ENCODE measurements at regions not wholly inside any gene's neighbourhood (a gene's known extent, or its start where the extent isn't known, plus 50 kb on each side); places are given as distances from the start of the nearest gene placed in this dataset.

DNA sequence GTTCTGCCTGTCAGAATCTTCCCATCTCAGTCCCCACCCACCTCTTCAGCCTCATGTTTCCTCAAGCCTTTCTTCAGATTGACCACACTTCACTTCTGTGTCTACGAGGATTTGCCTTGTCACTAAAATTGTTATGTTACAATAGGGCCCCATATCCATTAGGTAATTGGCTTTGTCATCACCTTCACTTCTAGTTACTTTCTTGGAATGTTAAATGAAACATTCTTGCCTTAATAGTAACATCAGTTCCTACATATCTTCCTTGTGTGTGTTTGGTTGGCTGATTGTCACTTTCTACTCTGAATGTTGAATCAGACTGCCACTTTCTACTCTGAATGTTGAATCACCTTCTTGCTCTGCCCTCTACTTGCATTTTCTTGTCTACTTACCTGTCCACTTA, 599.9 kb upstream of the NXPH2 start:
- no peaks in the 10 kb centered on the region for H3K27me3 ChIP-seq (replicated peaks in 2 of 5; ENCODE audit: control insufficient read depth in 4 of 5, insufficient read depth in 5 of 5, low read length in 4 of 5)
- H3K36me3 ChIP-seq (ENCODE audit: control insufficient read depth in 4 of 4, insufficient read depth in 4 of 4, low read length in 3 of 4) = no peaks in the 10 kb centered on the region
- no peak overlapping the region for H3K4me3 ChIP-seq (ENCODE audit: control insufficient read depth in 1 of 7, extremely low read depth in 1 of 7, insufficient read depth in 4 of 7, low read depth in 2 of 7, low read length in 6 of 7)
- DNase-seq = no peak
- WGBS (ENCODE audit: insufficient coverage) = no CpG with 5 or more reads among the region's 1 CpG
- no peaks in the 10 kb centered on the region for H3K4me1 ChIP-seq (ENCODE audit: control extremely low read depth in 1 of 4, control insufficient read depth in 4 of 4, insufficient read depth in 4 of 4, low read length in 3 of 4)
- POLR2A ChIA-PET = no interaction called here
- CTCF ChIA-PET = no interaction called here
- no peaks in the 10 kb centered on the region for H3K9me3 ChIP-seq (ENCODE audit: control extremely low read depth in 1 of 5, control insufficient read depth in 4 of 5, insufficient read depth in 2 of 5, low read depth in 1 of 5, low read length in 4 of 5)
- no peak overlapping the region for H3K27ac ChIP-seq (ENCODE audit: insufficient read depth in 1 of 2, low read depth in 1 of 2, low read length in 2 of 2, poor library complexity in 1 of 2, severe bottlenecking in 2 of 2)

DNA sequence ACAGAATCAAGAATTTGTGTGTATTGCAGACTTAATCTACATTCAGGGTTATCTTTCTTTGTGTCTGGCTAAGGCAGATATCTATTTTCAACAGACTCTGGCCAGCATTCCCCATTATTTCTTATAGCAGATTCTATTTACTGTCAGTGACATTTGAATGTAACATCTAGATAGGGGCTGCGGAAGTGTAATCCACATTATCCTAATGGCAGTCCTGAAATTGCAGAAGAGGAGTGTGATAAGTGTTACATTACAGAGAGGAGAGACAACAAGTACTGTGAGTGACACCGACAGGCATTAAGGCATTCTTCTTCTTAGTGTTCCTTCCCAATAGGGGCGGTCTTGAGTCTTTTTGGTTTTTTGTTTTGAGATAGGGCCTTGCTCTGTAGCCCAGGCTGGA, 598.2 kb upstream of the NXPH2 start:
- POLR2A ChIA-PET = no interaction called here
- CTCF ChIA-PET = no interaction called here
- Histone ChIP-seq H3K9me3 (ENCODE audit: control extremely low read depth in 1 of 5, control insufficient read depth in 4 of 5, insufficient read depth in 2 of 5, low read depth in 1 of 5, low read length in 4 of 5) (no peaks in the 10 kb centered on the region), H3K4me1 (ENCODE audit: control extremely low read depth in 1 of 4, control insufficient read depth in 4 of 4, insufficient read depth in 4 of 4, low read length in 3 of 4) (no peaks in the 10 kb centered on the region), H3K27me3 (replicated peaks in 2 of 5; ENCODE audit: control insufficient read depth in 4 of 5, insufficient read depth in 5 of 5, low read length in 4 of 5) (no peaks in the 10 kb centered on the region), H3K36me3 (ENCODE audit: control insufficient read depth in 4 of 4, insufficient read depth in 4 of 4, low read length in 3 of 4) (no peaks in the 10 kb centered on the region), H3K4me3 (ENCODE audit: control insufficient read depth in 1 of 7, extremely low read depth in 1 of 7, insufficient read depth in 4 of 7, low read depth in 2 of 7, low read length in 6 of 7) (no peak overlapping the region), H3K27ac (ENCODE audit: insufficient read depth in 1 of 2, low read depth in 1 of 2, low read length in 2 of 2, poor library complexity in 1 of 2, severe bottlenecking in 2 of 2) (no peak overlapping the region)
- no peak for DNase-seq
- 88% methylated on average over 1 of the region's 3 CpGs for WGBS (ENCODE audit: insufficient coverage)

DNA sequence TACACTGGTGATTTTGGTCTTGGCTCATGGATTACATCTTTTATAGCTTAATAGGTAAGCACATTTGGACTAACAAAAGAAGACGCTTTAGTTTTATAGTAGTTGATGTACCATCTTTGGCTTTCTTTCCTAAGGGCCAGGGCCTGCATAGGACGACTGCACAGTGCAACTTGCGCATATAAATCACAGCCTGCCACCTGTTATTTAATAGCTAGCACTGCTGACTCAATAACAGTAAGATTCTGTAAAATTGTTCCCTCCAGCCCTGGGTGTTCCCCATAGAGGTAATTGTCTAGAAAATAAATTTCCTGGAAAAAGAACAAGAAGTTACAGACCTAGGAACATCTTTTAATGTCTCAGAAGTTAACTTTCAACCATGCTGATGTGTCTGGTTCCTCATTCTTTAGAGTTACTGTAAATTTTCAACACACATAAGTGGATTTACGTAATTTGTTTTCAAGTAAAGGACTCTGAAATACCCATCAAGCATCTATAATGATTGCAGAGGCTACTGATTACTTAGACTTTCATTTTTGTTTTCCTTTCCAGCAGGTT, 594.2 kb upstream of the NXPH2 start:
- H3K9me3 ChIP-seq (ENCODE audit: control extremely low read depth in 1 of 5, control insufficient read depth in 4 of 5, insufficient read depth in 2 of 5, low read depth in 1 of 5, low read length in 4 of 5) = peaks cover 0 to 4% (median 0%) of the 10 kb centered on the region in 5 experiments
- WGBS (ENCODE audit: insufficient coverage) = 100% methylated on average over 1 of the region's 4 CpGs
- no peaks in the 10 kb centered on the region for H3K27me3 ChIP-seq (replicated peaks in 2 of 5; ENCODE audit: control insufficient read depth in 4 of 5, insufficient read depth in 5 of 5, low read length in 4 of 5)
- POLR2A ChIA-PET = no interaction called here
- no peaks in the 10 kb centered on the region for H3K4me1 ChIP-seq (ENCODE audit: control extremely low read depth in 1 of 4, control insufficient read depth in 4 of 4, insufficient read depth in 4 of 4, low read length in 3 of 4)
- no peak overlapping the region for H3K27ac ChIP-seq (ENCODE audit: insufficient read depth in 1 of 2, low read depth in 1 of 2, low read length in 2 of 2, poor library complexity in 1 of 2, severe bottlenecking in 2 of 2)
- CTCF ChIA-PET = interaction anchor here (1.1 kb wide), 1 partner anchor 20 kb away, joined by 3 read pairs; no protein-coding TSS in a partner anchor
- no peak for DNase-seq
- no peak overlapping the region for H3K4me3 ChIP-seq (ENCODE audit: control insufficient read depth in 1 of 7, extremely low read depth in 1 of 7, insufficient read depth in 4 of 7, low read depth in 2 of 7, low read length in 6 of 7)
- no peaks in the 10 kb centered on the region for H3K36me3 ChIP-seq (ENCODE audit: control insufficient read depth in 4 of 4, insufficient read depth in 4 of 4, low read length in 3 of 4)

DNA sequence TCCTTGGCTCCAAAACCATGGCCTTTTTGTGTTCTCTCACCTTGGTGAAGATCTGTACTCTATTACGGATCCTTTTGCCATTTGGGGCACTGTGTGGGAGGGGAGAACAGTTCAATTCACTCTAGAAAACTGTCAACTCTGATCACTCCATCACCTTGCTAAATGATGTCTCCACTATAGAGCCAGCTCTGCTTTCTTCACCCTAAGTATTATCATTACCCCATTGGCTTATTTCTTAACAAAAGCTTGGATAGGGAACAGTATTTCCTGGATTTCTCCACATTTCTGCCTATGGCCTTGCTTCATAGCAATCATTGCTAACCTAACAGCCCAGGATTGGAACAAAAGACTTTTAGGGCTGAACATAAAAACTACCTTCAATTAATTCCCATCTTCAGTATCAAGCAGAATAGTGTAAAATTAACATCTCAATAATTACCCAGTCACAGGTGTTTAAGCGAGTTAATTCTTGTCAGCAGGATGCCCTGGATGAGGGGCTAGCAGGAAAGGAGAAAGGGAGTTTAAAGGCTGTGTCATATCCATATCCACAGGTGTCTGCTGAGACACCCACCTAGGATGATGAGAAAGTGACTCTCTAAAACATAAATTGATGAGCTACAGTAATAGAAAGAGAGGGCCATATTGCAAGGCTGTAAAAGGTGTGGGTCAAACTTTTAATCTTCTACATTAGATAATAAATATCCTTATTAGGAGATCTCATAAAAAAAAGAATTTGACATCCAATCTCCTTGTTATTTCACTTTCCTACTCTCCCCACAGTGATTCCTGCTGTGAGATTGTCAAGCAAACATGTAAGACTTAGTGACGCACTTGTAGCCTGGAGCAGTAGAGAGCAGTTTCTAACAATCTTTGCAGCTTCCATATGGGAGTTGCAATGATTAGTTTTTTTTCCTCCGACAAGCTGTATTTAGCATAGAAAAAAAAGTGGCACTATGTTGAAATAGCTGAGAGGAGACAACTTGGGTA, 589.5 kb upstream of the NXPH2 start:
- Histone ChIP-seq H3K27me3 (replicated peaks in 2 of 5; ENCODE audit: control insufficient read depth in 4 of 5, insufficient read depth in 5 of 5, low read length in 4 of 5) (no peaks in the 10 kb centered on the region), H3K27ac (ENCODE audit: insufficient read depth in 1 of 2, low read depth in 1 of 2, low read length in 2 of 2, poor library complexity in 1 of 2, severe bottlenecking in 2 of 2) (no peak overlapping the region), H3K9me3 (ENCODE audit: control extremely low read depth in 1 of 5, control insufficient read depth in 4 of 5, insufficient read depth in 2 of 5, low read depth in 1 of 5, low read length in 4 of 5) (peaks cover 0 to 4% (median 0%) of the 10 kb centered on the region in 5 experiments), H3K4me3 (ENCODE audit: control insufficient read depth in 1 of 7, extremely low read depth in 1 of 7, insufficient read depth in 4 of 7, low read depth in 2 of 7, low read length in 6 of 7) (no peak overlapping the region), H3K4me1 (ENCODE audit: control extremely low read depth in 1 of 4, control insufficient read depth in 4 of 4, insufficient read depth in 4 of 4, low read length in 3 of 4) (no peaks in the 10 kb centered on the region), H3K36me3 (ENCODE audit: control insufficient read depth in 4 of 4, insufficient read depth in 4 of 4, low read length in 3 of 4) (no peaks in the 10 kb centered on the region)
- DNase-seq = no peak
- WGBS (ENCODE audit: insufficient coverage) = 58% methylated on average over 2 of the region's 4 CpGs
- POLR2A ChIA-PET = no interaction called here
- CTCF ChIA-PET = no interaction called here

DNA sequence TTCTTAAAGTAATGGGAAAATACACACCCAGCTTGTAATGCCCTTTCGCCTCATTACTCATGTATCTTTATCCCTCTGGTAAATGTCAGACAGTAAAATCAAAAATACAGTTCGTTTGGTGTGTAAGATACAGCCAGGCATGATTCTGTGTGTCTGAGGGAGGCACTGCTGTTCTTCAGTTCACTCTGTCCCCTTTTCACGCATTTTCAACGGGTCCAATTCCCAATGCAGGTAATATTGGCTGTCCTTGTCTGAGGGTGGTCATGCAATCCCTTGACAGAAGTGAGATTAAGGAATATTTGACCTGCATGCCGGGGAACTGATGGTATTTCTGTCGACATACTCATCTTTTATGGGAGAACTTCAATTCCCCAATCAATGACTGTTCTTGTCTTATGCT, 587.2 kb upstream of the NXPH2 start:
- Histone ChIP-seq H3K4me1 (ENCODE audit: control extremely low read depth in 1 of 4, control insufficient read depth in 4 of 4, insufficient read depth in 4 of 4, low read length in 3 of 4) (no peaks in the 10 kb centered on the region), H3K27me3 (replicated peaks in 2 of 5; ENCODE audit: control insufficient read depth in 4 of 5, insufficient read depth in 5 of 5, low read length in 4 of 5) (no peaks in the 10 kb centered on the region), H3K4me3 (ENCODE audit: control insufficient read depth in 1 of 7, extremely low read depth in 1 of 7, insufficient read depth in 4 of 7, low read depth in 2 of 7, low read length in 6 of 7) (no peak overlapping the region), H3K9me3 (ENCODE audit: control extremely low read depth in 1 of 5, control insufficient read depth in 4 of 5, insufficient read depth in 2 of 5, low read depth in 1 of 5, low read length in 4 of 5) (peaks cover 0 to 4% (median 0%) of the 10 kb centered on the region in 5 experiments), H3K27ac (ENCODE audit: insufficient read depth in 1 of 2, low read depth in 1 of 2, low read length in 2 of 2, poor library complexity in 1 of 2, severe bottlenecking in 2 of 2) (no peak overlapping the region), H3K36me3 (ENCODE audit: control insufficient read depth in 4 of 4, insufficient read depth in 4 of 4, low read length in 3 of 4) (no peaks in the 10 kb centered on the region)
- POLR2A ChIA-PET = no interaction called here
- 86% methylated on average over 3 of the region's 6 CpGs for WGBS (ENCODE audit: insufficient coverage)
- no peak for DNase-seq
- CTCF ChIA-PET = no interaction called here

DNA sequence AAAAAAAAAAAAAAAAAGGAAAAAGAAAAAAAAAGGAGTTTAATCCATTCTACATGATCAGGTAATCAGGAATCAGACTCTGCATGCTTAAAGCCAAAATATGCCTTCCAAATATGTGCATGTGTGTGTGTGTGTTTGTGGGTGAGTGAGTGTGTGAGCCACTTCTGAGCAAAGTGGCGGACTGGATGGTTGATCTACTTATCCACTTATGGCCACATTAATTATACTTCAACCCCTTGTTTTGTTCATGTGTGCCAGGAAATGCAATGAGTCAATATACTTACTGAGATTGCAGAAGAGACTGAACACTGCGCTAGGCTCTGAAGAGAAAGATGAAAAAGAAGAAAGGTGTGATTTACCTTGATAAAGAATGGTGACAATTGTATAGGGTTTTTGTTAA, 586.5 kb upstream of the NXPH2 start:
- ChIA-PET POLR2A (no interaction called here), CTCF (no interaction called here)
- Histone ChIP-seq H3K36me3 (ENCODE audit: control insufficient read depth in 4 of 4, insufficient read depth in 4 of 4, low read length in 3 of 4) (no peaks in the 10 kb centered on the region), H3K27ac (ENCODE audit: insufficient read depth in 1 of 2, low read depth in 1 of 2, low read length in 2 of 2, poor library complexity in 1 of 2, severe bottlenecking in 2 of 2) (no peak overlapping the region), H3K9me3 (ENCODE audit: control extremely low read depth in 1 of 5, control insufficient read depth in 4 of 5, insufficient read depth in 2 of 5, low read depth in 1 of 5, low read length in 4 of 5) (peaks cover 0 to 4% (median 0%) of the 10 kb centered on the region in 5 experiments), H3K4me3 (ENCODE audit: control insufficient read depth in 1 of 7, extremely low read depth in 1 of 7, insufficient read depth in 4 of 7, low read depth in 2 of 7, low read length in 6 of 7) (no peak overlapping the region), H3K4me1 (ENCODE audit: control extremely low read depth in 1 of 4, control insufficient read depth in 4 of 4, insufficient read depth in 4 of 4, low read length in 3 of 4) (no peaks in the 10 kb centered on the region), H3K27me3 (replicated peaks in 2 of 5; ENCODE audit: control insufficient read depth in 4 of 5, insufficient read depth in 5 of 5, low read length in 4 of 5) (no peaks in the 10 kb centered on the region)
- no peak for DNase-seq
- 100% methylated on average over 1 of the region's 2 CpGs for WGBS (ENCODE audit: insufficient coverage)

DNA sequence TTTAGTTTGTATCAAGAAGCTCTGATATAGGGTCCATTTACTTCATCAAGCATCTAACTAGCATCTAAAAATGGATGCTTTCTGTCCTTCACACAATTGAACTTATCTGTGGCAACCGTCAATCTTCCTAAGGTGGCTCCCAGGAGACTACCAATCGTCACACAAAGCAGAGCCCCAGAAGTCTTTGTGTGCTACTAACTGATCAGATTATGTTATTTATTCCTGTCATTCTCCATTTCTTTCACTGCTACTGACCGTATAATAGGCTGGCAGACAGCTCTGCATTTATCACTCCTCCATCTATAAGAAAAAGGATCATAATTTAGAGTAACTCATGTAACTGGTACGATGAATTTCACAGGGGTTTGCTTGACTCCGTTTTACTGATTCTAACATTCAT, 585.0 kb upstream of the NXPH2 start:
- no peaks in the 10 kb centered on the region for H3K27me3 ChIP-seq (replicated peaks in 2 of 5; ENCODE audit: control insufficient read depth in 4 of 5, insufficient read depth in 5 of 5, low read length in 4 of 5)
- no peaks in the 10 kb centered on the region for H3K4me1 ChIP-seq (ENCODE audit: control extremely low read depth in 1 of 4, control insufficient read depth in 4 of 4, insufficient read depth in 4 of 4, low read length in 3 of 4)
- DNase-seq = no peak
- CTCF ChIA-PET = no interaction called here
- H3K4me3 ChIP-seq (ENCODE audit: control insufficient read depth in 1 of 7, extremely low read depth in 1 of 7, insufficient read depth in 4 of 7, low read depth in 2 of 7, low read length in 6 of 7) = no peak overlapping the region
- POLR2A ChIA-PET = interaction anchor here (0.7 kb wide), 1 partner anchor 445 kb away, joined by 4 read pairs; no protein-coding TSS in a partner anchor
- no peaks in the 10 kb centered on the region for H3K36me3 ChIP-seq (ENCODE audit: control insufficient read depth in 4 of 4, insufficient read depth in 4 of 4, low read length in 3 of 4)
- no peaks in the 10 kb centered on the region for H3K9me3 ChIP-seq (ENCODE audit: control extremely low read depth in 1 of 5, control insufficient read depth in 4 of 5, insufficient read depth in 2 of 5, low read depth in 1 of 5, low read length in 4 of 5)
- 100% methylated on average over 2 of the region's 5 CpGs for WGBS (ENCODE audit: insufficient coverage)
- H3K27ac ChIP-seq (ENCODE audit: insufficient read depth in 1 of 2, low read depth in 1 of 2, low read length in 2 of 2, poor library complexity in 1 of 2, severe bottlenecking in 2 of 2) = no peak overlapping the region
